GM12875 (cell line): ENCODE measurements at regions not wholly inside any gene's neighbourhood (a gene's known extent, or its start where the extent isn't known, plus 50 kb on each side); places are given as distances from the start of the nearest gene placed in this dataset.

Experiments used
- H3K4me3 ChIP-seq: one replicate; pipeline ENCODE4 v1.5.1; 2011; ENCODE audit warnings: low read depth, low read length, control low read depth
- CTCF ChIP-seq: IDR thresholded peaks from 2 replicates; pipeline ENCODE4 v1.5.1; 2011; ENCODE audit warnings: low read depth, mild to moderate bottlenecking, control low read depth, inconsistent platforms, low read length, moderate library complexity, borderline replicate concordance; ENCODE audit not compliant: insufficient read depth

GRCh38 chr10:2925631-2926030, 141.7 kb upstream of the PFKP start:
- H3K4me3 ChIP-seq = no peak overlapping the region
- TF ChIP-seq CTCF = no peak

- H3K4me3 ChIP-seq = no peak overlapping the region
- TF ChIP-seq CTCF = no peak
These were observed 142.9 kb upstream of the PFKP start for GRCh38 chr10:2924431-2924830.

GRCh38 chr10:2921956-2922680, 145.2 kb upstream of the PFKP start:
- no peak for TF ChIP-seq CTCF
- H3K4me3 ChIP-seq = no peak overlapping the region

- no peak for TF ChIP-seq CTCF
- no peak overlapping the region for H3K4me3 ChIP-seq
These were observed 146.7 kb upstream of the PFKP start for GRCh38 chr10:2920637-2921036.

GRCh38 chr10:2920168-2920567, 147.2 kb upstream of the PFKP start:
- TF ChIP-seq CTCF = no peak
- no peak overlapping the region for H3K4me3 ChIP-seq

GRCh38 chr10:2919016-2919415, 148.3 kb upstream of the PFKP start:
- H3K4me3 ChIP-seq = no peak overlapping the region
- TF ChIP-seq CTCF = no peak

GRCh38 chr10:2918489-2918888, 148.9 kb upstream of the PFKP start:
- TF ChIP-seq CTCF = no peak
- no peak overlapping the region for H3K4me3 ChIP-seq
